HEK293T (cell line): ENCODE measurements at regions not wholly inside any gene's neighbourhood (a gene's known extent, or its start where the extent isn't known, plus 50 kb on each side); places are given as distances from the start of the nearest gene placed in this dataset.

ENCODE experiments used
- BHLHE40 ChIP-seq: fragments of 450-650 bp; IDR thresholded peaks from 2 replicates; pipeline ENCODE4 v1.6.1; 2016; ENCODE audit warnings: mild to moderate bottlenecking, moderate library complexity, borderline replicate concordance
- ELF4 ChIP-seq: fragments of 450-650 bp; IDR thresholded peaks from 2 replicates; pipeline ENCODE4 v1.6.1; 2017; ENCODE audit warnings: antibody characterized with exemption
- FOXA1 ChIP-seq: fragments of 450-650 bp; IDR thresholded peaks from 2 replicates; pipeline ENCODE4 v1.6.1; 2016; ENCODE audit warnings: mild to moderate bottlenecking
- FOXK2 ChIP-seq: fragments of 450-650 bp; IDR thresholded peaks from 2 replicates; pipeline ENCODE4 v1.6.1; 2016; ENCODE audit warnings: mild to moderate bottlenecking
- PKNOX1 ChIP-seq: fragments of 450-650 bp; IDR thresholded peaks from 2 replicates; pipeline ENCODE4 v1.6.1; 2016

GRCh38 chr14:43249116-43249515, 1258.0 kb downstream of the FSCB start:
- no peak for TF ChIP-seq FOXK2
- TF ChIP-seq FOXA1, result no peak
- TF ChIP-seq ELF4, result no peak
- no peak for TF ChIP-seq BHLHE40
- TF ChIP-seq PKNOX1, result no peak
